Omental fat pad (tissue), 3 donors: ENCODE measurements at regions not wholly inside any gene's neighbourhood (a gene's known extent, or its start where the extent isn't known, plus 50 kb on each side); places are given as distances from the start of the nearest gene placed in this dataset.
A peak's percentile ranks its signal among the peaks of the same experiment; 100 is the strongest.

ENCODE experiments used
- ATAC-seq: fragments of 150-250 bp; one replicate; pipeline ENCODE4 v1.9.1; 2016; ENCODE audit warnings: mild to moderate bottlenecking, moderate library complexity; ENCODE audit not compliant: low FRiP score
- DNase-seq: peaks from one replicate; pipeline ENCODE4 v3.0.0-alpha.2; 2019; ENCODE audit warnings: low spot score
- TF ChIP-seq, protein P1 (sequence below), 3 donors: fragments of 450-650 bp; IDR thresholded peaks; one replicate each; pipeline ENCODE4 v1.5.1; 2016 to 2017; ENCODE audit warnings: antibody characterized with exemption in 3 of 3, mild to moderate bottlenecking in 3 of 3, moderate library complexity in 2 of 3

DNA sequence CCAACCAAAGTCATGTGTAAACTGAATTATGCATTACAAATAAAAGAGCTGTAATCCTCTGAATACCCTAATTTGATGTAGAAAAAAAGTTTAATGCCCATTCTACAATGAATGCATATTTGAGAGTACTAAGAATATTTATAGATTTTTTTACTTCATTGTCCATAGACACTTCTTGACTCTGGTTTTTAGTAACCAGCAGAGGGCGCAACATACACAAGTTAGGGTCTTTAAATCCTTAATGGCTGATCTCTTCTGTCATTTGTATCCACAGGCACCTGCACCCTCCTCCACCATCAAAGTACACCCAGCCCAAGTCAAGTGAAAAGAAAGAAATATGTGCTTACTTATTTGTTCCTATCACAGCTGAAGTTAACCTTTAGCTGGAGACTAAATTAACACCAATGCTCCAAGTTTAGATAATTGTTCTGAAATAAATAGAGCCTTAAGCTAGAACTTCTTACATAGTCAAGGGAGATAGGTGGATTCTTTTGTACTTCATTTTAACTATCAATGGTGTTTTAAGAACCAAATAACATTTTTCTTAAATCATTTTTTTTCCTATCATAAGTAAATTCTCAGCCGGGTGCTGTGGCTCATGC is 524.2 kb upstream of the DAB2 start:
- DNase-seq (peak; percentile 42), ATAC-seq (no peak)
- TF ChIP-seq, protein P1, sequence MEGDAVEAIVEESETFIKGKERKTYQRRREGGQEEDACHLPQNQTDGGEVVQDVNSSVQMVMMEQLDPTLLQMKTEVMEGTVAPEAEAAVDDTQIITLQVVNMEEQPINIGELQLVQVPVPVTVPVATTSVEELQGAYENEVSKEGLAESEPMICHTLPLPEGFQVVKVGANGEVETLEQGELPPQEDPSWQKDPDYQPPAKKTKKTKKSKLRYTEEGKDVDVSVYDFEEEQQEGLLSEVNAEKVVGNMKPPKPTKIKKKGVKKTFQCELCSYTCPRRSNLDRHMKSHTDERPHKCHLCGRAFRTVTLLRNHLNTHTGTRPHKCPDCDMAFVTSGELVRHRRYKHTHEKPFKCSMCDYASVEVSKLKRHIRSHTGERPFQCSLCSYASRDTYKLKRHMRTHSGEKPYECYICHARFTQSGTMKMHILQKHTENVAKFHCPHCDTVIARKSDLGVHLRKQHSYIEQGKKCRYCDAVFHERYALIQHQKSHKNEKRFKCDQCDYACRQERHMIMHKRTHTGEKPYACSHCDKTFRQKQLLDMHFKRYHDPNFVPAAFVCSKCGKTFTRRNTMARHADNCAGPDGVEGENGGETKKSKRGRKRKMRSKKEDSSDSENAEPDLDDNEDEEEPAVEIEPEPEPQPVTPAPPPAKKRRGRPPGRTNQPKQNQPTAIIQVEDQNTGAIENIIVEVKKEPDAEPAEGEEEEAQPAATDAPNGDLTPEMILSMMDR (IDR thresholded peaks at IDR 0.05) = peak in 1 of 3 donors; percentile 15

DNA sequence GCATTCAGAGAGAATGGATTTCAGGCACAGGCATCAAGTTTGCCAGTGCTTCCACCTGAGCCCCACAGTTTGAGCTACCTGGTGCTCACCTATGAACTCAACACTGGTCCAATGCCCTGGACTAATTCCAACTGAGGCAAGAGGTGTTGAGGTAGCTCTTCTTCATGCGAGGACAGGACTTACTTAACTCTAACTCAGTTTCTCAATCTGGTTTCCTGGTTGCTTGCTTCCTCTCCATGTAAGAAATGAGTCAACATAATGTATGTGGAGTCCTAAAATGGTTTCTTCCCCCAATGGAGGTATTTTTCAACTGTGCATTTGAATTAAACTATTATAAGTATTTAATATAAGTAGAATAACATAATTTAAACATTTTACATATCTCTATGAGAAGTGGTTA is 523.6 kb upstream of the DAB2 start:
- ATAC-seq (no peak), DNase-seq (no peak)
- TF ChIP-seq, protein P1 (IDR thresholded peaks at IDR 0.05) = no peak

DNA sequence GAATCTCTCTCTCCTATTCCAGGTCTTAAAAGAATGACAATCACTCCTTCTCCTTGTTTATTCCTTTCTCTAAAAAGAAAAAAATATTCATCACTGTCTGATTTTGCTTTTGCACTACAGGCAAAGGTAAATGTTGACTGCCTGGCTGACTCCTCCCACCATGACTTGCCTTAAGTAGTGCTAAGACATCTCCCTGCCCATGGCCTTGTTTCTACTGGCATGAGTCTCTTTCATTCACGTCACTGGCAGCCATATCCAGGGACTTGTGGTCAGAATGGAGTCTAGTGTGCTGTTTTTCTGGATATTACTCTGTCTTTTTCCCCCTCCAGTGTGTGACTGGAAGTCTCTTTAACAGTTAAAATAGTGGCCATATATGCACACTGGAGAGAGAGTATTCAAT is 522.9 kb upstream of the DAB2 start:
- DNase-seq (no peak), ATAC-seq (no peak)
- TF ChIP-seq, protein P1 (IDR thresholded peaks at IDR 0.05) = no peak

DNA sequence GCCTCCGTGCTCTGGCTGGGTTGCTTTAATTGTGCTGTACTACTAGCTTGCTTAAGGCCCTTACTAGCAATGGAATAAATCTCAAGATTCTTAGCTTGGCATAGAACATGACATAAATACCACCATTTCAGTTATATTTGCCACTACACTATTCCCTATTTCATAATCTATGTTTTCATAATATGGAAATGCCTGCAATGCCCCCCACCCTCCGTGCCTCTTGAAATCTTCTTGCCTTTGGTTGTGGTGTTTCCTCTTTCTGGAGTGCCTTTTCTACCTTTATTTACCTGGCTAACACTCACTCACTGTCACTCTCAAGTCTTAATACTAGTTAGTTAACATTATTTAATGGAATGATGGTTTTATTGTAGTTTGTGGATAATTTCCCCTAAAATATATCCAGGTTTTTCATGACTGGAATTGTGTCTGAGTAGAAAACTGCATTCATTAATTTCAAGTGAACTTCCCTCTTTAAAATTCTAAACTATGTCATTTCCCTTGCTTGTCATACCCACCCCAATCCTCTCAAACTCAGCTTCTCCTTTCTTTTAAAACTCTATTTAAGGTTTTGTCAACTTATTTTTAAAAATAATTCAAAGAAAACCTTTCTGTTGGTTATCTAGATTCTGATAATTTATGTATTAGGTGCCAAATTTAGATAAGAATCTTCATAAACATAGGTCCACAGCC is 521.7 kb upstream of the DAB2 start:
- no peak for DNase-seq
- TF ChIP-seq, protein P1 (IDR thresholded peaks at IDR 0.05) = no peak
- ATAC-seq = no peak

DNA sequence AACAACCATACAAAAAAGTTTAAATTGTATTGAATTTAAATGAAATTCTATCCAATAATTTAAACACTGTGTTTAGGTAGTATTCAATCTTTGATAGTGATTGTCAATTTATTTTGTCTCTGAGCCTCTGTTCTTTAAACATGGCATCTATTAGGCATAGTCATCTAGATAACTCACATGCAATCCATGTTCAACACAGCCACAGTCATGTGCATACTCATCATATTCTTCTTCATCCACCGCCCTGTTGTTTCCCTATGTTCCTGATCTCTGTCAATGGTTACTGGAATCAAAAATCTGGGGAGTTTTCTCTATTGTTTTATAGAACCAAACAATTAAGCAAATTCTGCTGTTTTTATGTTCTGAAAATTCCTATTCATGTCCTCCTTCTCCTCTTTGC is 521.1 kb upstream of the DAB2 start:
- ATAC-seq = no peak
- DNase-seq = no peak
- TF ChIP-seq, protein P1 (IDR thresholded peaks at IDR 0.05) = no peak

DNA sequence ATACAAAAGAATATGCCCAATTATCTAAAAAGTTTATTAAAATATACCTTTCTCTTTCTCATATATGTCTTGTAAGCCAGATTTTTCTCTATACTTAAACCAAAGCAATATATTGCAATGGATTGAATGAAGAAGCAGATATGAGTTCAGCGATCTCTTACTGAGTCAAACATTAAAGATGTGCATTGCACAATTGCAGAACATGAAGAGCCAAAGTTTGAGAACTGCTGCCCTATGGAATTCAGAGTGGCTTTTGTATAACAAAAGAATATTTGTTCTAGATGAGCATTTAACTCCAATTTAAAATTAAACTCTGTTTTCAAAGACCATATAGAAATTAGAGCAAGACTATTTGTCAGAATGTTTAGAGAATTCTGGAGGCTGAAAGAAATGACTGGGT is 519.0 kb upstream of the DAB2 start:
- ATAC-seq = no peak
- DNase-seq = no peak
- TF ChIP-seq, protein P1 (IDR thresholded peaks at IDR 0.05) = no peak

DNA sequence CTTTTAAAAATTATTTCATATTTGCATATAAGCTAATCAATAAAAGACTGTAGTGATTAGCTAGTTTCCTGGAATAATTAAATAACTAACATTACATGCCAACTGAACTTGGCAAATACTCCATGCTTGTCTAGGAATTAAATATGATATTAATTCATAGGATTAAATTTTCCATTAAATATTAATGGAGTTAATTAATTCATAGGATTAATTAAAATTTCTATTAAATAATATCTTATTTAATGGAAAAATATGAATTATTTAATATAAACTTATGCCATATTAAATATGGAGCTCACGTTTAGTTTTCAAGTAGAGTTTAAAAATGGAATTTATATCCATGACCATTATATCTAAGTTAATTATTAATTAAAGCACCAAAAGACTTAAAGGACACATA is 517.8 kb upstream of the DAB2 start:
- DNase-seq (no peak), ATAC-seq (no peak)
- TF ChIP-seq, protein P1 (IDR thresholded peaks at IDR 0.05) = no peak
